GM23248 (cell line): ENCODE measurements at regions not wholly inside any gene's neighbourhood (a gene's known extent, or its start where the extent isn't known, plus 50 kb on each side); places are given as distances from the start of the nearest gene placed in this dataset.

Experiments
- DNase-seq: peaks from one replicate; pipeline ENCODE4 v3.0.0-alpha.2; 2015
- H2AFZ ChIP-seq: fragments of 200-600 bp; sonication (generic); 2 replicates; pipeline ENCODE4 v1.6.1; 2016; ENCODE audit warnings: antibody characterized with exemption
- H3F3A ChIP-seq: fragments of 200-600 bp; sonication (generic); 2 replicates; pipeline ENCODE4 v1.6.1; 2016; ENCODE audit warnings: mild to moderate bottlenecking, antibody characterized with exemption, mixed run types; ENCODE audit not compliant: insufficient read depth
- H3K27ac ChIP-seq: fragments of 200-600 bp; sonication (generic); 2 replicates; pipeline ENCODE4 v1.5.1; 2016; ENCODE audit warnings: mild to moderate bottlenecking
- H3K27me3 ChIP-seq: fragments of 200-600 bp; sonication (generic); replicated peaks from 2 replicates; pipeline ENCODE4 v1.6.1; 2016; ENCODE audit warnings: mild to moderate bottlenecking; ENCODE audit not compliant: insufficient read depth
- H3K36me3 ChIP-seq: fragments of 200-600 bp; sonication (generic); 2 replicates; pipeline ENCODE4 v1.6.1; 2016; ENCODE audit warnings: low read depth, mild to moderate bottlenecking
- H3K4me1 ChIP-seq: fragments of 200-600 bp; sonication (generic); 2 replicates; pipeline ENCODE4 v1.6.1; 2016; ENCODE audit warnings: mild to moderate bottlenecking; ENCODE audit not compliant: insufficient read depth
- H3K4me2 ChIP-seq: fragments of 200-600 bp; sonication (generic); one replicate; pipeline ENCODE4 v1.6.1; 2016; ENCODE audit warnings: mild to moderate bottlenecking; ENCODE audit not compliant: unreplicated experiment
- H3K4me3 ChIP-seq: fragments of 200-600 bp; sonication (generic); 2 replicates; pipeline ENCODE4 v1.5.1; 2016; ENCODE audit warnings: mild to moderate bottlenecking
- H3K79me2 ChIP-seq: fragments of 200-600 bp; sonication (generic); 2 replicates; pipeline ENCODE4 v1.6.1; 2016; ENCODE audit warnings: mild to moderate bottlenecking; ENCODE audit not compliant: insufficient read depth
- H3K9ac ChIP-seq: fragments of 200-600 bp; sonication (generic); 2 replicates; pipeline ENCODE4 v1.6.1; 2016; ENCODE audit warnings: mild to moderate bottlenecking
- H3K9me2 ChIP-seq: fragments of 200-600 bp; sonication (generic); 2 replicates; pipeline ENCODE4 v1.6.1; 2016; ENCODE audit warnings: mixed run types, mild to moderate bottlenecking, moderate library complexity; ENCODE audit not compliant: insufficient read depth
- H3K9me3 ChIP-seq: fragments of 200-600 bp; sonication (generic); one replicate; pipeline ENCODE4 v1.6.1; 2017; ENCODE audit warnings: low read depth
- H4K20me1 ChIP-seq: fragments of 200-600 bp; sonication (generic); 2 replicates; pipeline ENCODE4 v1.6.0; 2016; ENCODE audit not compliant: insufficient read depth
- EZH2 ChIP-seq: fragments of 200-600 bp; sonication (generic); IDR thresholded peaks from 2 replicates; pipeline ENCODE4 v1.6.1; 2018; ENCODE audit warnings: antibody characterized with exemption, mild to moderate bottlenecking; ENCODE audit not compliant: insufficient read depth, poor library complexity, severe bottlenecking
- EZH2phosphoT487 ChIP-seq: fragments of 200-600 bp; sonication (generic); IDR thresholded peaks from 2 replicates; pipeline ENCODE4 v1.6.1; 2018; ENCODE audit warnings: antibody characterized with exemption, moderate library complexity, mild to moderate bottlenecking, low read depth; ENCODE audit not compliant: insufficient read depth
- WGBS, 2 experiments: methylation state at CpG; one replicate each; pipeline ENCODE4 v1.1.6; 2015 to 2017; ENCODE audit warnings: low lambda C conversion rate in 2 of 2, low coverage in 1 of 2; ENCODE audit errors: missing lambda C conversion rate in 2 of 2; 5-methylcytosine and 5-hydroxymethylcytosine counted together
- in situ Hi-C: fragments of 300-500 bp; cut with MboI; formaldehyde crosslinking; loops from 2 replicates; pipeline ENCODE4 v1.15.0; 2020

- H3K4me1 ChIP-seq: peaks cover 9% of the 10 kb centered on the region; the same call in 1 of the 2 replicates
- H3K4me2 ChIP-seq: no peak overlapping the region
- H3F3A ChIP-seq: no peaks in the 10 kb centered on the region; the same call in 1 of the 2 replicates
- H3K4me3 ChIP-seq: no peak overlapping the region
- no peaks in the 10 kb centered on the region for H3K9me3 ChIP-seq
- H3K36me3 ChIP-seq: no peaks in the 10 kb centered on the region
- DNase-seq: no peak
- H3K27ac ChIP-seq: no peak overlapping the region
- no peaks in the 10 kb centered on the region for H3K79me2 ChIP-seq
- no peak overlapping the region for H2AFZ ChIP-seq
- H3K9me2 ChIP-seq: no peaks in the 10 kb centered on the region
- in situ Hi-C loops: no loop called here
- no peaks in the 10 kb centered on the region for H3K27me3 ChIP-seq
- H4K20me1 ChIP-seq: no peaks in the 10 kb centered on the region
- no peak overlapping the region for H3K9ac ChIP-seq
- TF ChIP-seq EZH2phosphoT487: no peak
- TF ChIP-seq EZH2: no peak
- 80 to 87% methylated on average over 4 of the region's 4 CpGs for WGBS, 2 experiments
These were observed 523.2 kb downstream of the TNS1 start for GRCh38 chr2:217479566-217479965.

DNA sequence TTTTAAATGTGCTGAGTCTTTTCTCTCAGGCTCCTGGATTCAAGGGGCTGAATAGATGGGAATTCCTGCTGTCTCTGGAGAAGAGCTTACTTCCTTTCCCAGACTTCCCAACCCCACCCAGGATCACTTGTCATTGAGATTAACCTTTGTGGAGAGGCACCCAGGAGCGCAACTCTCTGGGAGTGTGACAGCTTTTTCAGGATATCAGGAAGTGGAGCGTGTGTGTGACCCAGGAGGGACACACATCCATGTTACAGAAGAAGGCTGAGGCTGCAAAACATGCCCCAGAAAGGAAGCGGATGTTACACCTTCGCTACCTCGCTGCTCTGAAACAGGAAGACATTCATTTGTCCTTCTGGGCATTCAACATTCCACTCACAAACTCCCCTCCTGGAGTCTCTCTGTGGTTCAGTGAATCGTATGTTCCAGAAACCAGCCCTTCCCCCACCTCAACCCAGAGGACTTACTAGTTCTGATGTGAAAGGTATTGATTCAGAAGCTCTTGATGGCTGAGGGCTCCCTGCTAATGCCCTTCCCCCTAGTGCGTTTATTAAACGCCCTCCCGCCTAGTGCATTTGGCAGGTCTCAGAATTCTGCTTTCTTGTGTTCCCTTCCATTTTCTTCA, 523.9 kb downstream of the TNS1 start:
- Histone ChIP-seq H3K4me2 (no peak overlapping the region), H4K20me1 (no peaks in the 10 kb centered on the region), H3K4me1 (peaks cover 9% of the 10 kb centered on the region; the same call in 1 of the 2 replicates), H3K9me3 (no peaks in the 10 kb centered on the region), H3K4me3 (no peak overlapping the region), H2AFZ (no peak overlapping the region), H3K27ac (no peak overlapping the region), H3K9me2 (no peaks in the 10 kb centered on the region), H3K79me2 (no peaks in the 10 kb centered on the region), H3K27me3 (no peaks in the 10 kb centered on the region), H3K9ac (no peak overlapping the region), H3K36me3 (no peaks in the 10 kb centered on the region), H3F3A (no peaks in the 10 kb centered on the region; the same call in 1 of the 2 replicates)
- TF ChIP-seq EZH2phosphoT487: no peak
- no peak for DNase-seq
- in situ Hi-C loops: no loop called here
- WGBS, 2 experiments: 86 to 87% methylated on average over 9 of the region's 9 CpGs

GRCh38 chr2:217477583-217477982, 525.2 kb downstream of the TNS1 start:
- TF ChIP-seq EZH2 (no peak), EZH2phosphoT487 (no peak)
- H3K4me3 ChIP-seq: no peak overlapping the region
- H3K27ac ChIP-seq: no peak overlapping the region
- H3F3A ChIP-seq: no peaks in the 10 kb centered on the region; the same call in 1 of the 2 replicates
- no peaks in the 10 kb centered on the region for H3K9me3 ChIP-seq
- H3K36me3 ChIP-seq: no peaks in the 10 kb centered on the region
- no peak overlapping the region for H3K4me2 ChIP-seq
- no peak overlapping the region for H2AFZ ChIP-seq
- no peak overlapping the region for H3K9ac ChIP-seq
- in situ Hi-C loops: no loop called here
- no peaks in the 10 kb centered on the region for H3K9me2 ChIP-seq
- DNase-seq: no peak
- no peaks in the 10 kb centered on the region for H3K79me2 ChIP-seq
- no peaks in the 10 kb centered on the region for H3K27me3 ChIP-seq
- peaks cover 9% of the 10 kb centered on the region; the same call in 1 of the 2 replicates for H3K4me1 ChIP-seq
- H4K20me1 ChIP-seq: no peaks in the 10 kb centered on the region

DNA sequence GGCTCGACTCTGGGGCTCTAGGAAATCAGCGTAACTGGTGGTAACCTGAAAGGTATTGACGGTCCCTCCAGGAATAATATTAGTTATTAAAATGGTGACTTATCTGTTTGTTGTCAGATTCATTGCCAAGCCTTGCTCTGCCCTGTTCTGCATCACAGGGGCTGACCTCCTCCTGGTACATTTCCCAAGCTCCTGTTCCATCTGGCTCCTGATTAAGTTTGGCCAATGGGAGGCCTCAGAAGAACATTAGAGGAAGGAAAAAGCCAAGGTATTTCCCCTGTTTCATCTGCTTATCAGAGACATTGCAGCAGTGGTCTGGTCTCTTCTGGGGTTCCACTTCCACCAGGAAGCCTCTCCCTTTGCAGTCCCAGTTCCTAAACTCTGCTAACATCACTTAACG, 527.0 kb downstream of the TNS1 start:
- no peak for DNase-seq
- H3K4me1 ChIP-seq: peaks cover 18% of the 10 kb centered on the region
- no peak overlapping the region for H3K4me2 ChIP-seq
- H3K9me2 ChIP-seq: no peaks in the 10 kb centered on the region
- no peak overlapping the region for H3K9ac ChIP-seq
- no peaks in the 10 kb centered on the region for H3K9me3 ChIP-seq
- no peaks in the 10 kb centered on the region for H3K36me3 ChIP-seq
- H3F3A ChIP-seq: peaks cover 13% of the 10 kb centered on the region
- H4K20me1 ChIP-seq: no peaks in the 10 kb centered on the region
- no peaks in the 10 kb centered on the region for H3K79me2 ChIP-seq
- H3K4me3 ChIP-seq: no peak overlapping the region
- H2AFZ ChIP-seq: no peak overlapping the region
- TF ChIP-seq EZH2phosphoT487 (no peak), EZH2 (no peak)
- no peaks in the 10 kb centered on the region for H3K27me3 ChIP-seq
- no peak overlapping the region for H3K27ac ChIP-seq
- 91 to 96% methylated on average over 4 of the region's 4 CpGs for WGBS, 2 experiments
- in situ Hi-C loops: no loop called here

DNA sequence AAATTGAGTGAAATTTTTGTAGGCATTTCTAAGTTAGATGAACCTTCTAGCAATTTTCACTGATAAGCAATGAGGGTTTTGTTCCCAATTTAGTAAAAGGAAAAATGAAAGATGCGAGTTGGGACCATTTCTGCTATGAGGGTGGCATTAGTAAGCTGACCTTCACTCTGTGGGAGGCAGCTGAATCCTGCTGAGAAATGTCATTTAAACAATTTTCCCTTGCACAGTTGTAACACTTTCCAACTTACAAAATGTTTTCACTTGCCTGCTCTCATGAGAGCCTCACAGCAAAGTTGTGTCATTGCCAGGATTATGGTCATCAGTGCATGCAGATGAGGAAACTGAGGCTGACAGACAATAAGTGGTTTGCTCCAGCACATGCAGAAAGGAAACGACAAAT, 527.7 kb downstream of the TNS1 start:
- Histone ChIP-seq H2AFZ (no peak overlapping the region), H3K4me2 (no peak overlapping the region), H3K4me3 (no peak overlapping the region), H3K9me3 (no peaks in the 10 kb centered on the region), H3K9me2 (no peaks in the 10 kb centered on the region), H3K27ac (no peak overlapping the region), H3F3A (peaks cover 14% of the 10 kb centered on the region), H3K36me3 (no peaks in the 10 kb centered on the region), H3K27me3 (no peaks in the 10 kb centered on the region), H4K20me1 (no peaks in the 10 kb centered on the region), H3K79me2 (no peaks in the 10 kb centered on the region), H3K4me1 (peaks cover 18% of the 10 kb centered on the region), H3K9ac (no peak overlapping the region)
- TF ChIP-seq EZH2phosphoT487: no peak
- TF ChIP-seq EZH2: no peak
- no peak for DNase-seq
- 85 to 87% methylated on average over 2 of the region's 2 CpGs for WGBS, 2 experiments
- in situ Hi-C loops: no loop called here
